HG02610 (cell line): ENCODE measurements at regions not wholly inside any gene's neighbourhood (a gene's known extent, or its start where the extent isn't known, plus 50 kb on each side); places are given as distances from the start of the nearest gene placed in this dataset.

ENCODE experiments used
- ATAC-seq: cut with Tn5 transposase; IDR thresholded peaks from one replicate; pipeline ENCODE4 v1.9.1; 2021; ENCODE audit warnings: mild to moderate bottlenecking, moderate library complexity; ENCODE audit not compliant: unreplicated experiment

GRCh38 chr11:113634940-113635575 lies 71.0 kb downstream of the TMPRSS5 start:
- no peak for ATAC-seq

- no peak for ATAC-seq
These were observed 73.1 kb downstream of the TMPRSS5 start for GRCh38 chr11:113632981-113633380.

- no peak for ATAC-seq
These were observed 76.5 kb downstream of the TMPRSS5 start for GRCh38 chr11:113629562-113629961.

GRCh38 chr11:113628912-113629311 lies 77.2 kb downstream of the TMPRSS5 start:
- ATAC-seq, result no peak

- ATAC-seq, result no peak
These were observed 78.2 kb downstream of the TMPRSS5 start for GRCh38 chr11:113627946-113628345.

- no peak for ATAC-seq
These were observed 78.8 kb downstream of the TMPRSS5 start for GRCh38 chr11:113627297-113627696.

GRCh38 chr11:113626736-113627135 lies 79.4 kb downstream of the TMPRSS5 start:
- ATAC-seq, result no peak

GRCh38 chr11:113623114-113623513 lies 83.0 kb downstream of the TMPRSS5 start:
- no peak for ATAC-seq

- ATAC-seq, result no peak
These were observed 87.7 kb downstream of the TMPRSS5 start for GRCh38 chr11:113618360-113618759.

- no peak for ATAC-seq
These were observed 90.3 kb downstream of the TMPRSS5 start for GRCh38 chr11:113615773-113616172.

GRCh38 chr11:113615098-113615497 lies 91.0 kb downstream of the TMPRSS5 start:
- ATAC-seq, result no peak

- ATAC-seq, result no peak
These were observed 92.0 kb downstream of the TMPRSS5 start for GRCh38 chr11:113614097-113614496.

GRCh38 chr11:113613619-113614018 lies 92.5 kb downstream of the TMPRSS5 start:
- peak; percentile 62 for ATAC-seq

- ATAC-seq, result no peak
These were observed 101.9 kb downstream of the TMPRSS5 start for GRCh38 chr11:113604186-113604585.

GRCh38 chr11:113603277-113604059 lies 102.6 kb downstream of the TMPRSS5 start:
- ATAC-seq, result no peak

- no peak for ATAC-seq
These were observed 103.6 kb downstream of the TMPRSS5 start for GRCh38 chr11:113602483-113602882.

GRCh38 chr11:113596658-113597057 lies 109.5 kb downstream of the TMPRSS5 start:
- no peak for ATAC-seq

- ATAC-seq, result no peak
These were observed 110.1 kb downstream of the TMPRSS5 start for GRCh38 chr11:113595810-113596594.

GRCh38 chr11:113593698-113594308 lies 112.3 kb downstream of the TMPRSS5 start:
- ATAC-seq, result peak; percentile 87

GRCh38 chr11:113591117-113591516 lies 115.0 kb downstream of the TMPRSS5 start:
- ATAC-seq, result no peak

GRCh38 chr11:113587308-113587739 lies 112.1 kb upstream of the DRD2 start:
- ATAC-seq, result peak; percentile 96
